Body of pancreas (tissue), 4 donors: ENCODE measurements at regions not wholly inside any gene's neighbourhood (a gene's known extent, or its start where the extent isn't known, plus 50 kb on each side); places are given as distances from the start of the nearest gene placed in this dataset.

ENCODE experiments used
- ATAC-seq: fragments of 150-250 bp; one replicate; pipeline ENCODE4 v1.9.1; 2016
- DNase-seq, 4 donors: peaks; one replicate each; pipeline ENCODE4 v3.0.0-alpha.2; 2019
- H3K27ac ChIP-seq, 4 donors: fragments of 200-600 bp; sonication (generic); 1 replicate in 3 of 4; 2 replicates in 1 of 4; pipeline versions ENCODE4 v1.5.1 to v1.6.1; 2016 to 2019; ENCODE audit warnings: mild to moderate bottlenecking in 1 of 4, mixed read lengths in 1 of 4, moderate library complexity in 1 of 4
- H3K27me3 ChIP-seq, 2 donors: fragments of 200-600 bp; sonication (generic); one replicate each; pipeline ENCODE4 v1.6.0; 2016; ENCODE audit warnings: mild to moderate bottlenecking in 1 of 2
- H3K36me3 ChIP-seq, 2 donors: fragments of 200-600 bp; sonication (generic); replicated peaks in 1 of 2; 2 replicates each; pipeline ENCODE4 v1.5.1; 2016; ENCODE audit warnings: low read depth in 2 of 2; ENCODE audit not compliant: insufficient read depth in 1 of 2
- H3K4me1 ChIP-seq: fragments of 200-600 bp; sonication (generic); one replicate; pipeline ENCODE4 v1.6.0; 2016
- H3K4me3 ChIP-seq, 2 donors: fragments of 200-600 bp; sonication (generic); 1 replicate in 1 of 2; 2 replicates in 1 of 2; pipeline ENCODE4 v1.5.1; 2016 to 2019
- H3K9me3 ChIP-seq, 3 donors: fragments of 200-600 bp; sonication (generic); 1 replicate in 2 of 3; 2 replicates in 1 of 3; pipeline ENCODE4 v1.5.1; 2016
- CTCF ChIP-seq, 7 experiments: fragments of 450-650 bp in 4 of 7; fragments of 200-600 bp in 3 of 7; sonication (generic) in 3 of 7; IDR thresholded peaks; one replicate each; pipeline ENCODE4 v1.5.1; 2016 to 2019; ENCODE audit warnings: antibody characterized with exemption in 7 of 7
- POLR2A ChIP-seq, 3 donors: fragments of 450-650 bp; IDR thresholded peaks; one replicate each; pipeline ENCODE4 v1.6.1; 2016; ENCODE audit warnings: antibody characterized with exemption in 3 of 3, mild to moderate bottlenecking in 2 of 3
- WGBS, 2 donors: methylation state at CpG; one replicate each; pipeline ENCODE4 v1.1.5; 2017; 5-methylcytosine and 5-hydroxymethylcytosine counted together
- intact Hi-C: fragments of 100-400 bp; cut with DNase I; formaldehyde crosslinking; loops from one replicate; pipeline ENCODE4 v1.15.1; 2023

GRCh38 chr5:86684222-86684621, 66.5 kb downstream of the COX7C start:
- intact Hi-C loops: no loop called here
- Histone ChIP-seq H3K9me3 (no peaks in the 10 kb centered on the region), H3K4me1 (peaks cover 7% of the 10 kb centered on the region), H3K36me3 (no peaks in the 10 kb centered on the region), H3K4me3 (no peak overlapping the region), H3K27me3 (no peaks in the 10 kb centered on the region), H3K27ac (no peak overlapping the region)
- no peak for ATAC-seq
- WGBS, 2 donors: 84 to 94% methylated on average over 2 of the region's 2 CpGs
- no peak for DNase-seq
- TF ChIP-seq POLR2A (IDR thresholded peaks at IDR 0.05): no peak
- TF ChIP-seq CTCF (IDR thresholded peaks at IDR 0.05): no peak

- Histone ChIP-seq H3K4me3 (no peak overlapping the region), H3K27ac (no peak overlapping the region), H3K36me3 (no peaks in the 10 kb centered on the region), H3K4me1 (no peaks in the 10 kb centered on the region), H3K27me3 (no peaks in the 10 kb centered on the region), H3K9me3 (no peaks in the 10 kb centered on the region)
- WGBS, 2 donors: 13 to 36% methylated on average over 1 of the region's 1 CpG
- TF ChIP-seq CTCF (IDR thresholded peaks at IDR 0.05) (no peak), POLR2A (IDR thresholded peaks at IDR 0.05) (no peak)
- ATAC-seq (no peak), DNase-seq (no peak)
- intact Hi-C loops: no loop called here
Observed at GRCh38 chr5:86686046-86686445, 68.3 kb downstream of the COX7C start.

- no peaks in the 10 kb centered on the region for H3K4me1 ChIP-seq
- no peaks in the 10 kb centered on the region for H3K36me3 ChIP-seq
- ATAC-seq (no peak), DNase-seq (no peak)
- no peaks in the 10 kb centered on the region for H3K27me3 ChIP-seq
- 41 to 56% methylated on average over 2 of the region's 2 CpGs for WGBS, 2 donors
- no peak overlapping the region for H3K4me3 ChIP-seq
- H3K27ac ChIP-seq: no peak overlapping the region
- no peaks in the 10 kb centered on the region for H3K9me3 ChIP-seq
- TF ChIP-seq CTCF (IDR thresholded peaks at IDR 0.05): no peak
- no peak for TF ChIP-seq POLR2A (IDR thresholded peaks at IDR 0.05)
- intact Hi-C loops: no loop called here
Observed at GRCh38 chr5:86688406-86688805, 70.7 kb downstream of the COX7C start.

GRCh38 chr5:86689103-86689729, 71.5 kb downstream of the COX7C start:
- no peak for TF ChIP-seq CTCF (IDR thresholded peaks at IDR 0.05)
- no peak for TF ChIP-seq POLR2A (IDR thresholded peaks at IDR 0.05)

GRCh38 chr5:86709157-86709881, 91.6 kb downstream of the COX7C start:
- intact Hi-C loops: no loop called here
- Histone ChIP-seq H3K36me3 (no peaks in the 10 kb centered on the region), H3K27ac (no peak overlapping the region), H3K9me3 (no peaks in the 10 kb centered on the region), H3K4me1 (no peaks in the 10 kb centered on the region), H3K4me3 (no peak overlapping the region), H3K27me3 (no peaks in the 10 kb centered on the region)
- ATAC-seq: no peak
- DNase-seq: no peak
- no peak for TF ChIP-seq CTCF (IDR thresholded peaks at IDR 0.05)
- TF ChIP-seq POLR2A (IDR thresholded peaks at IDR 0.05): no peak
- 0 to 8% methylated on average over 1 of the region's 1 CpG for WGBS, 2 donors

More at GRCh38 chr5:86689103-86689729, 71.5 kb downstream of the COX7C start:
- no peaks in the 10 kb centered on the region for H3K9me3 ChIP-seq
- no peaks in the 10 kb centered on the region for H3K4me1 ChIP-seq
- ATAC-seq (no peak), DNase-seq (no peak)
- no peak overlapping the region for H3K4me3 ChIP-seq
- no peak overlapping the region for H3K27ac ChIP-seq
- intact Hi-C loops: no loop called here
- H3K36me3 ChIP-seq: no peaks in the 10 kb centered on the region
- no peaks in the 10 kb centered on the region for H3K27me3 ChIP-seq
- WGBS, 2 donors: 73 to 88% methylated on average over 1 of the region's 1 CpG
